8988T (cell line): ENCODE measurements at regions not wholly inside any gene's neighbourhood (a gene's known extent, or its start where the extent isn't known, plus 50 kb on each side); places are given as distances from the start of the nearest gene placed in this dataset.
"Not testable (repeated sequence)": the region's sequence is repeated elsewhere in the genome, so short reads cannot be mapped to it uniquely, and the experiment has no call there.

Experiments
- DNase-seq: peaks from one replicate; pipeline ENCODE4 v3.0.0; 2011

DNA sequence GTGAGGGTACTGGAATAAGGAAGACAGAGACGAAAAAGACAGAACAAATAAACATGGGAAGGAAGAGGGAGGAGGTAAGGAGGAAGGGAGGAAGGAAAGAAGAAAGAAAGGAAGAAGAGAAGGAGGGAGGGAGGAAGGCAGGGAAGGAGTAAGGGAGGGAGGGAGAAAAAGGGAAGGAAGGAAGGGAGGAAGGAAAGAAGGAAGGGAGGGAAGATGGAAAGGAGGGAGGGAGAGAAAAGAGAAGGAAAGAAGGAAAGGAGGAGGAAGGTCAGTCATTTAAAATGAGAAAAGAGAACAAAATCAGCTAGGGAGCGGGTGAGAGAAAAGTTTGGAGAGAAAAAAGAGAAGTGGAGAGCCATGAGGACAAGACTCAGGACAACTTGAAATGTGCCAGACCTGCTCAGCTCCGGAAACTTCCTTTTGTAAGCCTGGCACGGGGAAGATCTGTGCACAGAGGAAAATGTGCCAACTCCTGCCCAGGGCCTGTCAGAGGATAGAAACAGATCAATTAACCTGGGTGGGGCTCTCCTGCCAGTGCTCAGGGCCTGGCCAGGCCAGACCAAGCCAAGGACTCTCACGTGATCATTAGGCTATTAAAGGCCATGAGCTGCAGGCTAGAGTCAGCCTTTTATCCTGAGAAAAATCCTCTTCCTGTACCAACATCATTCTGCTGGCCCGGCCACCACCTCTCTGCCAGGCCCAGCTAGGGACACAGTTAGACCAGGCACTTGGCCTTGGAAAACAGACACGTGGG, 50.1 kb upstream of the BCL6 start:
- DNase-seq, result no peak

DNA sequence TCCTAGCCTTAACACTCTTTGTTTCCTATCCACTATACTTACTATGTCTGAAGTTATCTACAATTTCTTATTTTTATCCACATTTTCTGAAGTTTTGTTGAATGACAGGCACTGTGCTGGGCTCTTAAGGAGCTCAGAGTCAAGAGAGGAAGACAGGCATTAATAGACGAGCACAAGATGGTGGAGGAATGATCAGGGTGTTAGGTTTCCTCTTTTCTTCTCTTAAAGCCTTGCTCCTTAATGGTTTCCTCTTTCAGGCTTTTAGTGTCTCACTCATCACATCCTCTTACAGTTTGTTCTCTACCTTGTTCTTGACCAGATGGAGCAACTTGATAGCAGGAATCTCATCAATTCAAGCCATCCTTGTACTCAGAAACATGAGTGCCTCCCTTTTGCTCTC, 52.9 kb upstream of the BCL6 start:
- DNase-seq, result no peak

DNA sequence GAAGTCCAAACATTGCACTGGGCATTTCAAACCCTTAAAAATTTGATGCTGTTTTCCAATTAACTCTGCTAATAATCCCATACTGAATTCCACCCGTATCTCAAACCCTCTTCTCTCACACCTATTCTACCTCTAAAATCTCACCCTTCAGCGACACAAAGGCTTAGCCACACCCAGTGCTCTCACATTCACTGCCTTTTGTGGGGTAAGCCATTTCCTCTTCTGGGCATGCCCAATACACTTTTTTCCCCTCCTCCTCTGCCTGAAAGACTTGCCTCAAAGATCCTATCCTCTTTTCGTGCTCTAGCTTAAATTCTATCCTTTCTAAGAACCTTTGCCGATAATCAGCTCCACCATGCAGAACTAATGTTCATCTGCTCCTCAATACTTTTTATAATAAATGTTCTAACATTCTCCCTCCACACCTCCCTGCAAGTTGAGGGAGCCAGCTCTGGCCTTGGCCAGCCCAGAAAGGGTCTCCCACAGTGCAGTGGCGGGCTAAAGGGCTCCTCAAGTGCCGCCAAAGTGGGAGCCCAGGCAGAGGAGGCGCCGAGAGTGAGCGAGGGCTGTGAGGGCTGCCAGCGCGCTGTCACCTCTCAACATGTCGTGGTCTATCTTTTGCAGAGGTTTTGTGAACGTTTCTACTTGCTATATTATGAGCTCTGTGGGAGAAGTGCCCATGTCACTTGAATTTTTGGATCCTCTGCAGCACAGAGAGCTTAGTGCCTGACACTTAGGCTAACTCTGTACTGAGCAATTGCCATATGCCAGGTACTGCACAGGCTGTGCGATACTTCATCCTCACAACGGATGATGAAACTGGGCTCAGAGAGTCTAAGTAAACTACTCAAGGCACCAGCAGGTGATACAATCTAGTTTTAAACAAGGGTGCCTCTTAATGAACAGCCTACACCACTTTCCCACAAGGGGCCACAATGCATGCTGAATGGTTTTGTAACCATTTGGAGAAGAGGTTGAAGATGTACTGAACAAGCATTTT, 53.6 kb upstream of the BCL6 start:
- no peak for DNase-seq

DNA sequence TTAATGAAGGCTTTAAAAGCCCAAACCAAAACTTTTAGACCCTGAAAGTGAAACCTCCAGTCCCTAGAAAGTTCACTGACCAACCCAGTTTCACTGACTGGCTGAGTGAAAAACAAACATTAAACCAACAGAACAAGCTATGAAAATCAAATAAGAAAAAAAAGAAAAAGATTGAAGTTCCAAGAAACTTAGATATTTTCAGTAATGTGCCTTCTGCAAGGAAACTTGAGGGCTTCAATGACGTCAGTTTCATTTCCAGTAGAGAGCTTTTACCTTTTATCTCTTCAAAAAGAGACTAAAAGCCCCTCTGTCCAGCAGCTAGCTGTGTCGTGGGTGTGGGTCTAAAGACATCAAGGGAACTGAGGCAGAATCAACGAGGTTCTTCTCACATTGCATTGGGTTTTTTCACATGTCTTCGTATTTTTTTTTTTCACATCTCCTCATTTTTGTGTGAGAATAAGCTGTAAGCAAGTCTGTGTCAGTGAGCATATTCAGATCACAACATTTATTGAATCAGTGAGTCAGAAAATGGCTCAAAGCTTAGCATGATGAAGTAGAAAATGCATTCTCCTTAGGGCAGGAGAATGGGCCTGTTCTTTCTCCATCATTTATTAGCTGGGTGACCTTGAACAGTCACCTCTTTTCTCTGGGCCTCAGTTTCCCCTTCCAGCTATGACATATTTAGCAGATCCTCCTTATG, 54.8 kb upstream of the BCL6 start:
- no peak for DNase-seq

DNA sequence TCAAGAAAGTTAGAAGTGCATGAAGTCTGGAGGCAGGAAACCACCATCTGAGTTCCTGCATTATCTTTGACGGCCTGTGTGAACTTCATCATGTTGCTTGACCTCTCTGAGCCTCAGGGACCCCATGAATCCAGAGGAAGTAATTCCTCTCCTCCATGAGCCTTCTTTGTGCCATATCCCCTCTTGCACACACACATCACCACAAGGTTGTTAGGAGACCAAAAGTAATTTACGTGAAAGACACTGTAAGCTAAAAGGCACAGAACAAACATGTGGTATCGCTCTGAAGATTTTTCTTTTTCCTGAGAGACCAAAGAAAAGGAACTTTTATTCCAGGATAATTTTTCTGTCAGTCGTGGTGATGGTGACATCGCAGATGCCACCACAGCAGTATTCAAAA, 55.9 kb upstream of the BCL6 start:
- no peak for DNase-seq

DNA sequence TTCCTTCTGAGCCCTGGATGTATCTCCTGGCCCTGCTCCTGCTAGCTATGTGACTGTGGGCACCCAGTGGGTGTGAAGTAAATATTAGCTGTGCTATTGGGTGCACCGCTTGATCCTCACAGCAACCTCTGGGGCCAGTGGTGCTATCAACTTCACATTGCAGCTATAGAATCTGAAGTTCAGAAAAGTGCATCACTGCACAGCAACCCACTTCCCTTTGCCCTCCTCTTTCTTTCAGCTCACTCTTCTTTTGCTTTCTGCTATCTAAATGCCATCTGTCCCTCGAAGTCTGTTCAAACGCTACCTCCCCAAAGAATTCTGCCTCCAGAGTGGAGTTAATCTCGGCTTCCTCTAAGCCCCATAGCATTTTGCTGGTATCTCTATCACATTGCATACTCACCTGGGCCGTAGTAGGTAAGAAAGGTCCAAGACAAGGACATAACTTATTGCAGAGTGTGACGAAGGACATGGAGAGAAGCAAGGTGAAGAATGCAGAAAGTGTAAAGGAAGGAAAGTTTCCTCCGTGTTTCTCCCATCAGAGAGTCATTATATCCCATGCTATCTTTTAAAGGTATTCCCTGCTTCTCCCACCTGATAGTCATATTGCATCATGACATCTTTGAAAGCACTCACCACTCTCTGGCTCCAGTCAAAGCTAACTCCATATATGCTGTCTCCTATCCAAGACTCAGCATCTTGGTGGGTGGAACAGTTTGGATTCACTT, 57.1 kb upstream of the BCL6 start:
- no peak for DNase-seq

DNA sequence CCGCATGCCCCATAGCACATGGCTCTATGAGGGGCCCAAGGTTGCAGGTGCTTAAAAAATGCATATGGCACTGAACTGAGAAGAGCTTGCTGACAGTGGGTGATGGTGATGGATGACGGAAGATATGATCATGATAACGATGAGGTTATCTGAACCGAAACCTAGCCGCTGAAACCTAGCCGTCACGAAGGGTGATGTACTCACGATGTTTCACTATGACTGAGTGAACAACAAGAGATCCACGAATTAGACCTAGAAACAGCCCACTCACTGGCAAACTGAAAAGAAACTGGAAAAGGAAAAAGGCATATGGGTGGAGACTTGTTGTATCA, 57.6 kb upstream of the BCL6 start:
- no peak for DNase-seq

DNA sequence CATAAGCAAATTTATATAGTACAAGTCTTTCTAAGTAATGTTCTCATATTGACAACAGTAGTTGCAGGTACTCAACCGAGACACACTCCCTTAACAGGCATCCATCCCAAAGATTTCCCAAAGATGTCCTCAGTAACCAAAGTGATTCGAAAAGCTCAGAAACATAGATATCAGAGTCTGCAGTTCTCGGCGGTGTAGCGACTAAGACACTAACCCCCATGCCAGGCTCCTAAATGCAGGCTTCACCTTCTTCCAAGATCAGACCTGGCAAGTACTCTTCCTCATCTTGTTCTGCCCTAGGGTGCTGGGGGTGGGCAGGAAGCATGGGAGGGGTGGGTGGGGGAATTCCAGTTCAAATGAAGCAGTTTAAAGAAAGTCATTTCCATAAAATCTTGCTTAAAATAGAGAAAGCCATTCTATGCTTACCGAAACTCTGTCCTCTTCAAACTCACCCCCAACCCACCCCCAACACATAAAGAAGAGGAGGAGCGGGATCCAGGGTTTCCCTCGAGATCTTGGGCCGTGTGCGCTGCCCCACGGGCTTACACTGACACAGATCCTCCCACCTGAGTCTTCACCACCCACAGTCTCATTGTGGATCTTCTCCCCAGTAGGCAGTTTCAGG, 59.0 kb upstream of the BCL6 start:
- DNase-seq, result no peak

DNA sequence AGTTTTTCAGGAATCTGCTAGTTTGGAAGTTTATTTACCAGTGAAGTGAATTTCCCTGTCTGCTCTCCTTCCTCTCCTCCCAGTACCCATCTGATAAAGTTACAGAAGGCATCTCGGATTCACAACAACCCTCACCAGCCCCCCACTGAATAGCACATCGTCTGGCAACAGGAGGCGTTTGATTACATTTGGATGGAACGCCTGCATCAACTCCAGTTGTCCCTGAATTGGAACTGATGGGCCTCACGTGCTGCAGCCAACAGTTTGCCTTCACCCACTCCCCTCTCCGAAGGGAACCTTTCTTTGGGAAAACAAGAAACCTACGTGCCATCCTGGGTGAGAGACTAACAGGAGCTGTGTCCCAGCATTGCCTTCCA, 59.5 kb upstream of the BCL6 start:
- DNase-seq, result no peak

DNA sequence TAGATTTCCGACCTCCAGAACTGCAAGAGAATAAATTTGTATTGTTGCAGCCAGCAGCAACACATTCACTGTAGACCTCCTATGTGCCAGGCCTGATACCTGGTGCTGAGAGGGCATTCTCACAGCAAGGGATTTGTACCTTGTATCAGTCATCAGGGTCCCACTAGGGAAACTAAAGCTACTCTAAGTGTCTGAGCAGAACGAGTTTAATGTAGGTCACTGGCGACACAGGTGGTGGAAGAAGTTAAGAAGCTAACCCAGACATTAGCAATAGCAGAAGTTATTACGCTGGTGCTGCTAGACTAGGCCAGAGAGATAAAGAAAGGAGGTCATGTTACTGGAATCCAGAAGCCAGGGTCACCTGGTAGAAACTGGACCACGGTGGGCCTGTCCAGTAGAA, 60.5 kb upstream of the BCL6 start:
- no peak for DNase-seq

DNA sequence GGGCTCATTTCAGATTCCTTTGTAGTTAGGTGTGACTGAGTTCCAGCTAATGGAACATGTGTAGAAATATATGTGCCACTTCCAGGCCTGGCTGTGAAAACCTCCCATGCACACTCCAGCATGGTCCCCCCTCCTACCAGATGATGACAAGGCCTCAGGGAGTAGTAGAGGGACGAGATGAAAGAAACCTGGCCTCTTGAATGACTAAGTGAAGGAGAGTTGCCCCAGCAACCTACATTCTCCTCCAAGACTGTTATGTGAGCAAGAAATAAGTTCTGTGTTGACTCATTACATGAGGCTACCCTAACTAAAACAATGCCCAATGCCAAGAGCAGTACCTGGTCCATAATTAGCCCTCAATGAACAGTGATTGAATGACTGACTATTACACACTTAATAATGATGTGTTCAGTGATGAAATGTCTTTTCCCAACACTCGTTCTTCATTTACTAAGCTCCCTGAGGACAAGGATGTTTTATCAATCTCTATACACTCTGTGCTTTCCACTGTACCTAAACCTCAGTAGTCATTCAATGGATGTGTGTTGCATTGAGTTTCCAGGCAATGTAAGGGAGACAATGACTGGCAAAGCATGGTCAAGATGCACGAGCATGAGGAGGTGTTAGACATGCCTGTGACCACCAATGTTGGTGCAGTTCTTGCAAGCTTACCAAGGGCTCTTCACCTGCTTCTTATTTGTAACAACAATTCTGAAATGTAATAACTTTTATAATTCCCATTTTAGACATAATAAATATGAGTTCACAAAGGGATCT, 62.0 kb upstream of the BCL6 start:
- DNase-seq, result no peak

DNA sequence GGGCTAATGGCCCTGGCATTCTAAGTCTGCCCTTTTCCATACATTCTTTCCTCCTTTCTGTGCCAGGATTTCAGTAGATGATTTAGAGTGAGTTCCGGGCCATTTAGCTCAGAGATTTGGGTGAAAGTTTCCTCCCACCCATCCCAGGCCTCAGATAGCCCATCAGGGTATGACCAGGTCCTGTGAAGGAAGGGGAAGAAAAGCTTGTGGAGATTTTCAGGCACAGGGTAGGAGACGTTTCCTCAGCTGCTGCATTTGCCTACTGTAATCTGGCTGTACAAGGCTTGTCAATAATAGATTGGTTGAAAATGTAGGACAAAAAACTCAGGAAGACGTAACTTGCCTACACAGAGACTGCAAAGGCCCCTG, 63.2 kb upstream of the BCL6 start:
- no peak for DNase-seq

DNA sequence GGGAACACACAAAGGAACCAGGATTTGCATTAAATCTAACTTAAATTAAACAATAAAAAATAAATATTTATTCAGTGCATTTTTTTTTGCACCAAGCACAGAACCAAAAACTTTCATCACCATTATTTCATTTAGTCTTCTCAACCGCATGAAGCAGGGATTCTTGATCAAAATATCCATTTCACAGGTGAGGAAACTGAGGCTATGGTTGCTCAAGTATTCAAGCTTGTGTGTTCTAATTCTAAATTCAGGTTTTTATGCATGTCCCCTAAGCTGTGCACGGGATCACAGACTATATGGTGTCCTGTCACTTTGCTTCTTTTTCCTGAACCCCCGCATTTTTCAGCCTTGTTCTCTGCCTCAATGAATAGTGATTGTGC, 64.3 kb upstream of the BCL6 start:
- no peak for DNase-seq

DNA sequence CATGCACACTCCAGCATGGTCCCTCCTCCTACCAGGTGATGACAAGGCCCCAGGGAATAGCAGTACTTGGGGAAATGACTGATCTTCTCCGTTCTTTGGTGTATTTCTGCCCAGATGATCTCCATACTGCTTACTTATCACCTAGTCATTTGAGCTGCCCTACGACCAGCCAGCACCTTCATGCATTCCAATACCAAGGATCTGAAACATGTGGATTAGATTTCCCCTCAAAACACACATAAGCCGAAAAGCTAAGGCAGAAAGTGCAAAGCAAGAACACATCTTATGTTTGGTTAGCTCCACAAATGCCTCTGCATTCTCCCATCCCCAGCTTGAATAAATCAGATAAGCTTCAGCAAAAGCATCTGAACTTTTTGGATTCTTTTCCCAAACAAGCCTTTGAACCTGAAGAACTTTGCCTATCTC, 64.8 kb upstream of the BCL6 start:
- DNase-seq, result no peak

DNA sequence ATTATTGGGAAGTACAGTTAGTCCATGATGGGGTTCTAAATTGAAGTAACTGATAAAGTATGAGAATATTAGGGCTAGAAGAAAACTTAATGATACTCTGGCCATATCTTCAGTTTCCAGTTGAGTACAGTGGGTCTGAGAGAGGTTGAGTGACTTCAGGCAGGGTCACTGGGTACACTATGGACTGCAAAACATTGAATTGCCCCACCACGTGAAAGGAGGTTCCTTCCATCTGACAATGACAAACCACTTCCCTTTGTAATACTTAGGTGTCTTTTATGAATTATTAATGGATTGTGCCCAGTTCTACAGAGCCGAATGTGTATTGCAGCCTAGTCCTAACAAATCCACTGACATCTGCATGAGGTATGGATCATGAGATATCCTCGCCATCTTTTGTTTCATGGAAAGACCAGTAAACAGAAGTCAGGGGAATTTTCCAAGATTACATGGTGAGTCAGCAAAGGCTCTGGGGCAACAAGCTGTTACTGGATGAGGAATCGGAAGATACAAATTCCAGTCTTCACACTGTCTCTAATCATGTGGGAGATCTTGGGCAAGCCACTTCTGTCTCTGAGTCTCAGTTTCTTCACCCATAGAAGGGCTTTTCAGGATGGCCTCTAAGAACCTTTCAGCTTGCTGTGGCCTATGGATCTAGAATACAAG, 66.5 kb upstream of the BCL6 start:
- DNase-seq, result no peak

DNA sequence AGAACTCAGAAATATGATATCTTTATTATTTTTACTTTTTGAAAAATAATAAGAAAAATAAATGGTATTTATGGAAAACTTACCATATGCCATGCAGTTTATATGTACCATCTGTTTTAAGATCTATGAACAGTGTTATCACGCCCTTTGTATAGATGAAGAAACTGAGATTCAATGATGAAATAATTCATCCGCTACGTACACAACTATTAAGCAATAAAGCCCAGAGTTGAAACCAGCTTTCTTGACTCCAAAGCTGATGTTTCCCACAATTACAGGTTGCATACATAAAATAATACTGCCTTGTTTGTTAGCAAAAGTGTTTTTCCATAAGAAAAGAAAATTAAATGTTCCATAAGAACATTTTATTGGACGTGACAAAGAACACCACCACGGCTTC, 67.2 kb upstream of the BCL6 start:
- no peak for DNase-seq

DNA sequence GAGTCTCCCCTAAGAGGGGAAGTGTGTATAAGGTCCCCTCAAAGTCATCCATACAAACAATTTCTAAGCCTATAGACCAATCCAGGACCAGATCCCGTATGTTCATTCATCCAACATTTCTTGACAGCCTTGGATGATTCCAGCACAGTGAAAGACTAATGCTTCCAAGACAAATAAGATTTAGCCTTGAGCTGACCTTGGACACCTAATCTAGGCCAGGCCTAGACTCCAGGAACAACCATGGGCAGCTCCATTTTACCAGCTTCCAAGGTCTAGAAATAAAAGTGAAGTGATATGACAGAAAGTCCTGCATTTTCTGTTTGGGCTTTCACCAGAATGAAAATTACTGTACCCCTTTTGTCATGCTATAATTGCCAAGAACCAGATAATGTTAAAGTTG, 67.9 kb upstream of the BCL6 start:
- no peak for DNase-seq

DNA sequence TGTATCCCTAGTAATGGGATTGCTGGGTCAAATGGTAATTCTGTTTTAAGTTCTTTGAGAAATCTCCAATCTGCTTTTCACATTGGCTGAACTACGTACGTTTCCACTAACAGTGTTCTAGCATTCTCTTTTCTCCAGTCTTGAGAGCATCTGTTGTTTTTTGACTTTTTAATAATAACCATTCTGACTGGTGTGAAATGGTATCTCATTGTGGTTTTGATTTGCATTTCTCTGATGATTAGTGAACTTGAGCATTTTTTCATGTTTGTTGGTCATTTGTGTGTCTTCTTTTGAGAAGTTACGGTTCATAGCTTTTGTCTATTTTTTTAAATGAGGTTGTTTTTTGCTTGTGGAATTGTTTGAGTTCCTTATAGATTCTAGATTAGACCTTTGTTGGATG, 72.5 kb upstream of the BCL6 start:
- DNase-seq, result not testable (repeated sequence)

DNA sequence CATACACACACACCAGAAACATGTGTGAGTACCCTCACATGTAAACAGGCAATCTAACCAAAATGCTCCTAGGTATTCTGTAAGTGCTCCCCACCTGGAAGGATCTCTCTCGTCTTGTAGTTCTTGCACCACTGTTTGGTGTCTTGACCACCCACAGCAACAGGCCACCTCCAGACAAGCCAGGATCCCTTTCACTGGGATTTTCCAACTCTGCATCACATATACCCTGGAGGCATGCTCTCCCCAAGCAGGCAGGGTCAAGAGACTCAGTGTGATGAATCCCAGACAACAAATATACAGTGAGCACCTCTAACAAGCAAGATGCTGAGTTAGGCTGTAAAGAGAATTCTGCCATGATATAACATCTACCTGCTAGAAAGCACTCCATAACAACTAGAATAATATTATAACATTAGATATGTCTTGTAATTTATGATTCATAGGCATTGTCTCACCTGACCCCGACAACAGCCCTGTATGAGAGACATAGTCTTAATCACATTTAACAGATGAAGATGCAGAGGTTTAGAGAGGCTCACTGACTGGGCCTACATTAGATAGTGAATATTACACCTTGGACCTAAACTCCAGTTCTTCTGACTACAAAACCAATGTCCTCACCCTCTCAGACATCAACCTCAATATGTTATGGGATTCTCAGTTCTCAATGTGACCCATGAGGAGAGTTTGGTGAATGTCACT, 76.5 kb upstream of the BCL6 start:
- no peak for DNase-seq

DNA sequence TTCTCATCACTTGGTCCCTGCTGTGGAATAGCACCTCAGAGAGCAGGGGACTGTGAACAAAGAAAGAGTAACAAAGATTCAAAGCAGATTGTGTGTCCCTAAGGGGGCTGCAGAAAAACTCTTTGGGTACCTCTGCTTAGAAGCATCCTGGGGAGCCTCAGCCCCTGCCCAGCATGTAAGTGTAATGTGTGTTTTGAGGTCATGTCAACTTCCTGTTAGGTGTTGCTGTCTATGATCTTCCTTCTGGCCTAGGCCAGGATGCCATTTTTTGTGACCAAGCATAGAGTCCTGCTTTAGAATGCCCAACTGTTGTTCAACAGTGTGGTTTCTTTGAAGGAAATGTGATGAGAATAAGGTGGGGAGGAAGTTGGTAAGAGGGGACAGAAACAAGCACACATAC, 77.1 kb upstream of the BCL6 start:
- no peak for DNase-seq

DNA sequence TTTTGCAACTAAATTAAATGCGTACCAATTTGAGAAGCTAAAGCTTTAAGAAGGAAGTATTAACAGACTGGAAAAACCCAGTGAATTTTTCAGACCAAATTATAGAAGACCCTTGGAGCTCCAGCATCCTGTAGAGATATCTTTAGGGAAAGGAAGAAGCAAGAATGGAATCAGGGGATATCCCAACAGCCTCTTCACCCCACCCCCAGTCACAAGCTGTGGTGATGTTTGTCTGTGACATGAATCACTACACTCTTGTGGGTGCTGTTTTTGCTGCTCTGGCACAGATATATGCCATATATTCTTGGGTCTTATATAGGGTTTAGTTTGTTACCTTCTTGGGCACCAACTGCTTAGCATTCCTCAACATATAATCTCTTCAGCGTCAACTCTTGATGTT, 78.5 kb upstream of the BCL6 start:
- no peak for DNase-seq
